ENCODE measurements at regions not wholly inside any gene's neighbourhood (a gene's known extent, or its start where the extent isn't known, plus 50 kb on each side); places are given as distances from the start of the nearest gene placed in this dataset.

DNA sequence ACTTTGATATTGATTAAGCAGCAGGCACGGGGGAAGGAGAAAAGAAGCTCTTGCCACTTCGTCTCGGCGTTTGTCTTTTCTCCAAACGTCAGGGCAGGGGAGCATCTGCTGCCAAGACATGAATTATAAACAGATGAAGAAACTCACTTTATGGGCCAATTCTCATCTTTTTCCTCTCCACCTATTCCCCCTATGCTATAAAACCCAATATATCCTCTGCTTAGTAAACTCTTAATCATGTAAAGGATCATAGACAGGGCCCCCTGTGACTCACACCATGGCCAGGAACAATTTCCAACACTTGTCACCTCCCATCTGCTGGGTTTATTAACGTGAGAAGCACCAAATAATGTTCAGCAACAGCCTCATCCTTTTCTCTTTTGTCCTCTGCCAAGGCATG, 1092.1 kb upstream of the TMEM132C start:
- intact Hi-C loops (cut with micrococcal nuclease; ENCODE audit: unreplicated experiment): no loop called here
- BruUV-seq (replicated peaks): no TSS peak
- no peak overlapping the region for H3K4me3 Mint-ChIP-seq (ENCODE audit: low read depth, unreplicated experiment)
- CTCF ChIA-PET: interaction anchor here (0.6 kb wide), 1 partner anchor 1886 kb away, joined by 3 read pairs; no protein-coding TSS in a partner anchor
- H3K27me3 Mint-ChIP-seq (ENCODE audit: unreplicated experiment): peaks cover 13% of the 10 kb centered on the region
- no peak for DNase-seq
- no peaks in the 10 kb centered on the region for H3K4me1 Mint-ChIP-seq (ENCODE audit: low read depth, unreplicated experiment)
- H3K27ac Mint-ChIP-seq (ENCODE audit: unreplicated experiment): no peak overlapping the region
- H3K36me3 Mint-ChIP-seq (ENCODE audit: insufficient read depth, unreplicated experiment): no peaks in the 10 kb centered on the region
- peaks cover 15% of the 10 kb centered on the region for H3K9me3 Mint-ChIP-seq (ENCODE audit: low read depth, unreplicated experiment)
- TF ChIP-seq, protein P1, sequence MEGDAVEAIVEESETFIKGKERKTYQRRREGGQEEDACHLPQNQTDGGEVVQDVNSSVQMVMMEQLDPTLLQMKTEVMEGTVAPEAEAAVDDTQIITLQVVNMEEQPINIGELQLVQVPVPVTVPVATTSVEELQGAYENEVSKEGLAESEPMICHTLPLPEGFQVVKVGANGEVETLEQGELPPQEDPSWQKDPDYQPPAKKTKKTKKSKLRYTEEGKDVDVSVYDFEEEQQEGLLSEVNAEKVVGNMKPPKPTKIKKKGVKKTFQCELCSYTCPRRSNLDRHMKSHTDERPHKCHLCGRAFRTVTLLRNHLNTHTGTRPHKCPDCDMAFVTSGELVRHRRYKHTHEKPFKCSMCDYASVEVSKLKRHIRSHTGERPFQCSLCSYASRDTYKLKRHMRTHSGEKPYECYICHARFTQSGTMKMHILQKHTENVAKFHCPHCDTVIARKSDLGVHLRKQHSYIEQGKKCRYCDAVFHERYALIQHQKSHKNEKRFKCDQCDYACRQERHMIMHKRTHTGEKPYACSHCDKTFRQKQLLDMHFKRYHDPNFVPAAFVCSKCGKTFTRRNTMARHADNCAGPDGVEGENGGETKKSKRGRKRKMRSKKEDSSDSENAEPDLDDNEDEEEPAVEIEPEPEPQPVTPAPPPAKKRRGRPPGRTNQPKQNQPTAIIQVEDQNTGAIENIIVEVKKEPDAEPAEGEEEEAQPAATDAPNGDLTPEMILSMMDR (IDR thresholded peaks at IDR 0.05; ENCODE audit: unreplicated experiment): no peak

GRCh38 chr12:127175361-127175760, 1091.6 kb upstream of the TMEM132C start:
- TF ChIP-seq, protein P1 (IDR thresholded peaks at IDR 0.05; ENCODE audit: unreplicated experiment): no peak
- H3K9me3 Mint-ChIP-seq (ENCODE audit: low read depth, unreplicated experiment): peaks cover 18% of the 10 kb centered on the region
- BruUV-seq (replicated peaks): no TSS peak
- H3K4me1 Mint-ChIP-seq (ENCODE audit: low read depth, unreplicated experiment): no peaks in the 10 kb centered on the region
- H3K27me3 Mint-ChIP-seq (ENCODE audit: unreplicated experiment): peaks cover 8% of the 10 kb centered on the region
- no peak overlapping the region for H3K4me3 Mint-ChIP-seq (ENCODE audit: low read depth, unreplicated experiment)
- H3K36me3 Mint-ChIP-seq (ENCODE audit: insufficient read depth, unreplicated experiment): no peaks in the 10 kb centered on the region
- H3K27ac Mint-ChIP-seq (ENCODE audit: unreplicated experiment): no peak overlapping the region
- CTCF ChIA-PET: interaction anchor here (0.6 kb wide), 1 partner anchor 1887 kb away, joined by 3 read pairs; no protein-coding TSS in a partner anchor
- intact Hi-C loops (cut with micrococcal nuclease; ENCODE audit: unreplicated experiment): no loop called here
- DNase-seq: no peak

GRCh38 chr12:127176804-127177203, 1090.2 kb upstream of the TMEM132C start:
- BruUV-seq (replicated peaks): no TSS peak
- Mint-ChIP-seq H3K27ac (ENCODE audit: unreplicated experiment) (no peak overlapping the region), H3K27me3 (ENCODE audit: unreplicated experiment) (no peaks in the 10 kb centered on the region), H3K4me3 (ENCODE audit: low read depth, unreplicated experiment) (no peak overlapping the region), H3K9me3 (ENCODE audit: low read depth, unreplicated experiment) (peaks cover 18% of the 10 kb centered on the region), H3K36me3 (ENCODE audit: insufficient read depth, unreplicated experiment) (no peaks in the 10 kb centered on the region), H3K4me1 (ENCODE audit: low read depth, unreplicated experiment) (no peaks in the 10 kb centered on the region)
- CTCF ChIA-PET: no interaction called here
- TF ChIP-seq, protein P1 (IDR thresholded peaks at IDR 0.05; ENCODE audit: unreplicated experiment): no peak
- intact Hi-C loops (cut with micrococcal nuclease; ENCODE audit: unreplicated experiment): no loop called here
- no peak for DNase-seq

- Mint-ChIP-seq H3K9me3 (ENCODE audit: low read depth, unreplicated experiment) (peaks cover 16% of the 10 kb centered on the region), H3K27me3 (ENCODE audit: unreplicated experiment) (no peaks in the 10 kb centered on the region), H3K27ac (ENCODE audit: unreplicated experiment) (no peak overlapping the region), H3K4me1 (ENCODE audit: low read depth, unreplicated experiment) (no peaks in the 10 kb centered on the region), H3K4me3 (ENCODE audit: low read depth, unreplicated experiment) (no peak overlapping the region), H3K36me3 (ENCODE audit: insufficient read depth, unreplicated experiment) (no peaks in the 10 kb centered on the region)
- DNase-seq: no peak
- TF ChIP-seq, protein P1 (IDR thresholded peaks at IDR 0.05; ENCODE audit: unreplicated experiment): no peak
- CTCF ChIA-PET: no interaction called here
- intact Hi-C loops (cut with micrococcal nuclease; ENCODE audit: unreplicated experiment): no loop called here
- BruUV-seq (replicated peaks): no TSS peak
Measured at GRCh38 chr12:127178052-127178451, 1088.9 kb upstream of the TMEM132C start.
